ENCODE measurements at regions not wholly inside any gene's neighbourhood (a gene's known extent, or its start where the extent isn't known, plus 50 kb on each side); places are given as distances from the start of the nearest gene placed in this dataset.
"Not testable (repeated sequence)": the region's sequence is repeated elsewhere in the genome, so short reads cannot be mapped to it uniquely, and the experiment has no call there.

GRCh38 chr3:145094355-145094941, 1066.5 kb downstream of the PLOD2 start:
- no peaks in the 10 kb centered on the region for H3K27me3 ChIP-seq
- intact Hi-C loops (cut with DNase I), result no loop called here
- no peaks in the 10 kb centered on the region for H3K4me1 ChIP-seq
- DNase-seq (ENCODE audit: extremely low spot score in 2 of 2), result no peak
- H3K9me3 ChIP-seq, result no peaks in the 10 kb centered on the region
- TF ChIP-seq POLR2A (IDR thresholded peaks at IDR 0.05), result no peak
- TF ChIP-seq CTCF (IDR thresholded peaks at IDR 0.05), result no peak
- no peak for TF ChIP-seq POLR2AphosphoS5 (IDR thresholded peaks at IDR 0.05; ENCODE audit: insufficient read depth in 1 of 2, low read depth in 1 of 2)
- no peak overlapping the region for H3K4me3 ChIP-seq
- H3K36me3 ChIP-seq, result no peaks in the 10 kb centered on the region
- H3K27ac ChIP-seq, result no peak overlapping the region

- H3K36me3 ChIP-seq; DNase-seq (ENCODE audit: extremely low spot score in 2 of 2); intact Hi-C loops (cut with DNase I); H3K9me3 ChIP-seq; H3K4me3 ChIP-seq; H3K4me1 ChIP-seq; H3K27ac ChIP-seq; H3K27me3 ChIP-seq: not testable (repeated sequence)
Measured at GRCh38 chr3:145111141-145111540, 1049.8 kb downstream of the PLOD2 start.

- DNase-seq (ENCODE audit: extremely low spot score in 2 of 2), result no peak
Measured at GRCh38 chr3:145116769-145117168, 1044.2 kb downstream of the PLOD2 start.

GRCh38 chr3:145118303-145118702, 1042.7 kb downstream of the PLOD2 start:
- no peaks in the 10 kb centered on the region for H3K27me3 ChIP-seq
- H3K4me1 ChIP-seq, result no peaks in the 10 kb centered on the region
- H3K27ac ChIP-seq, result no peak overlapping the region
- intact Hi-C loops (cut with DNase I), result no loop called here
- DNase-seq (ENCODE audit: extremely low spot score in 2 of 2), result no peak
- H3K36me3 ChIP-seq, result no peaks in the 10 kb centered on the region
- TF ChIP-seq POLR2AphosphoS5 (IDR thresholded peaks at IDR 0.05; ENCODE audit: insufficient read depth in 1 of 2, low read depth in 1 of 2), result no peak
- TF ChIP-seq CTCF (IDR thresholded peaks at IDR 0.05), result no peak
- no peak for TF ChIP-seq POLR2A (IDR thresholded peaks at IDR 0.05)
- H3K4me3 ChIP-seq, result no peak overlapping the region
- H3K9me3 ChIP-seq, result no peaks in the 10 kb centered on the region

More at GRCh38 chr3:145116769-145117168, 1044.2 kb downstream of the PLOD2 start:
- Histone ChIP-seq H3K36me3 (no peaks in the 10 kb centered on the region), H3K27ac (no peak overlapping the region), H3K4me3 (no peak overlapping the region), H3K9me3 (no peaks in the 10 kb centered on the region), H3K27me3 (no peaks in the 10 kb centered on the region), H3K4me1 (no peaks in the 10 kb centered on the region)
- TF ChIP-seq CTCF (IDR thresholded peaks at IDR 0.05) (no peak), POLR2A (IDR thresholded peaks at IDR 0.05) (no peak), POLR2AphosphoS5 (IDR thresholded peaks at IDR 0.05; ENCODE audit: insufficient read depth in 1 of 2, low read depth in 1 of 2) (no peak)
- intact Hi-C loops (cut with DNase I), result no loop called here

- Histone ChIP-seq H3K27me3 (no peaks in the 10 kb centered on the region), H3K9me3 (no peaks in the 10 kb centered on the region), H3K4me3 (no peak overlapping the region), H3K4me1 (no peaks in the 10 kb centered on the region), H3K36me3 (no peaks in the 10 kb centered on the region), H3K27ac (no peak overlapping the region)
- DNase-seq (ENCODE audit: extremely low spot score in 2 of 2), result no peak
- no peak for TF ChIP-seq POLR2A (IDR thresholded peaks at IDR 0.05)
- no peak for TF ChIP-seq CTCF (IDR thresholded peaks at IDR 0.05)
- TF ChIP-seq POLR2AphosphoS5 (IDR thresholded peaks at IDR 0.05; ENCODE audit: insufficient read depth in 1 of 2, low read depth in 1 of 2), result no peak
- intact Hi-C loops (cut with DNase I), result no loop called here
Measured at GRCh38 chr3:145124900-145125678, 1035.9 kb downstream of the PLOD2 start.
